AG08396 (cell line): ENCODE measurements at regions not wholly inside any gene's neighbourhood (a gene's known extent, or its start where the extent isn't known, plus 50 kb on each side); places are given as distances from the start of the nearest gene placed in this dataset.
"Not testable (repeated sequence)": the region's sequence is repeated elsewhere in the genome, so short reads cannot be mapped to it uniquely, and the experiment has no call there.

Experiments
- DNase-seq: peaks from one replicate; pipeline ENCODE4 v3.0.0; 2012; ENCODE audit warnings: low spot score, mixed read lengths

DNA sequence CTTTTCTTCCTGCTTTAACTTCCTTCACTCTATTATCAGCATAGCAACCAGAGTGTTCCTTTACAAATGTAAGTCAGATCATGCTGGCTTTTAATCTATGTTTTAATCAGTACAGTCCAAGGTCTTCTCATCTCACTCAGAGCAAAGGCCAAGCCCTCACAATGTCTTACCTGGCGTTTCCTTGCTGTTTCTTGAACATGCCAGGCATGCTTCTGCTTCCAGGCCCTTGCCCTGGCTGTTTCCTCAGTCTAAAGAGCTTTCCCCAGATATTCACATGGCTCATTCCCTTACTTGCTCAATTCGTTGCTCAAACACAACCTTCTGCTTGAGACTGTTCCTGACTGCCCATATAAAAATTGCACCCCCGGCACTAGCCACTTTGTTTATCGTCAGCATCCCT is 121.7 kb upstream of the GLRA1 start:
- DNase-seq: no peak

GRCh38 chr5:152038856-152039255 is 114.2 kb upstream of the GLRA1 start:
- DNase-seq: not testable (repeated sequence)

DNA sequence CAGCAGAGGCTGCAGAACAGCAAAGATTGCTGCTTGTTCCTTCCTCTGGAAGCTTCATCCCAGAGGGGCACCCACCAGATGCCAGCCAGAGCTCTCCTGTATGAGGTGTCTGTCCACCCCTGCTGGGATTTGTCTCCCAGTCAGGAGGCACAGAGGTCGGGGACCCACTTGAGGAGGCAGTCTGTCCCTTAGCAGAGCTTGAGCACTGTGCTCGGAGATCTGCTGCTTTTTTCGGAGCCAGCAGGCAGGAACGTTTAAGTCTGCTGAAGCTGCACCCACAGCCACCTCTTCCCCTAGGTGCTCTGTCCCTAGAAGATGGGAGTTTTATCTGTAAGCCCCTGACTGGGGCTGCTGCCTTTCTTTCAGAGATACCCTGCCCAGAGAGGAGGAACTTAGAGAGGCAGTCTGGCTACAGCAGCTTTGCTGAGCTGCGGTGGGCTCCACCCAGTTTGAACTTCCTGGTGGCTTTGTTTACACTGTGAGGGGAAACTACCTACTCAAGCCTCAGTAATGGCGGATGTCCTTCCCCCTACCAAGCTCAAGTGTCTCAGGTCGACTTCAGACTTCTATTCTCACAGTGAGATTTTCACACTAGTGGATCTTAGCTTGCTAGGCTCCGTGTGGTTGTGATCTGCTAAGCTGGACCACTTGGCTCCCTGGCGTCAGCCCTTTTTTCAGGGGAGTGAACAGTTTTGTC is 101.8 kb upstream of the GLRA1 start:
- not testable (repeated sequence) for DNase-seq

DNA sequence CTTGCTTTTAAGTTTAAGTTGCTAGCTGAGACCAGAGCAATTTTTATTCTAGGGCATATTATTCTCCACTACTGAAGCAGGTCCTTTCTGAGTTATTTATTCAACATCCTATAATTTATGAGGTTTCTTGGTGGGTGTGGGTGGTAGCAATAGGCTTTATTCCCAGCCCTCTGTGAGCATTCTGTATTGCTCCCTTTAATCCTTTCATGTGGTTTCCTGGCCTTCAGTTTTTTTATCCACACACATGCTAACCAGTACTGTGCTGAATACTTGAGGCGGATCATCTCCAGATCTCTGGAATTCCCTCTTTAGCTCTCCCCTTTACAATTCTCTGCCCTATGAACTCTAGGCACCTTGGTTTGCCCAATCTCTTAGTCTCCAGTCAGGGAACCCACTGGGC is 91.8 kb upstream of the GLRA1 start:
- DNase-seq: no peak

DNA sequence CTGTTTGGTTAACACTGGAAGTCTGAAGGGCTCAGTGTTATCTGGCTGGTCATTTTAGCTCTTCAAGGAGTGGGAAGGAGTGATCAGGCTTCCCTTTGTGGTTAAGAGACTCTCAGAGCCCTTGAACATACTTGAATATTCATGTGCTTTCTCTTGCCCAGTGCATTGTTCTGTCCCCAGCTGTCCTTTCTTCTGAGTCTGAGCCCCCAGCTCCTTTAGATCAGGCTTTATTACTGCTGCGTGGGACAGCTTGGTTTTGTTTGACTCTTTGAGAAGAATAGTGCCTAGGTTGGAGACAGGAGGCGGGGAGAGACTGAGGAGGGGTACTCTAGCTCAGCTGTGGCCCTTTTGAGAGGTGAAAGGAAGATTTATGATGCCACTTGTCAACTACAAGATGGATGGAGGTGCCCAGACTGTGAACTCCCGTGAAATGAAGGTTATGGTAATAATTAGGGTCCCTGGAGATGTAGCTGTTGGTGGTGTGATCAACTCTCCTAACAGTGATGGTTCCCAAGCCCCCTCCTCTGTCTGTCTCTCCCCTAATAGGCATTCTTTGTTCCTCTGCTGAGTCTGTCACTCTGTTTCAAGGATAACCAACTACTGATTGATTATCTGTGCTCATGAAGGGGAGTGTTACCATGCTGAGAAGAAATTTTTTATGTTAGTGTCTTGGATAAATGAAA is 83.1 kb upstream of the GLRA1 start:
- no peak for DNase-seq

DNA sequence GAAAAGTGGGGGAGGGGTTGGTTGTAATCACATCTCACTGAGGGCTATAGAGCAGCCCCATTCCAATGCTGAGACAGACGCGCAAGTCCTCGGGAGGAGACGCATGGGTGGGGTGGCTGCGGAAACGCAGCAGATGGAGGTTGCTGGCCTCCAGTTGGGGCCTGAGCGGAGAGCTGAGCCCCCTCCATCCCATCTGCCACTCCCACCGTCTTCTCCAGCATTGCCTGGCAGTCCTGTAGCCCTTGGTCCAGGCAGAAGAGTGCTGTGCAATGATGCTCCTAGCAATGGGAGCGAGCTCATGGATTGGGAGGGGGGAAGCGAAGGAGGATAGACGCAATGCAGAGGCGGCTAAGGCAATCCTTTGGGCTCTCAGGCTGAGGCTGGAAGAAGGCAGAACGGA is 79.4 kb upstream of the GLRA1 start:
- DNase-seq: no peak
